Mucosa of stomach (tissue), 1 donor: ENCODE measurements at regions not wholly inside any gene's neighbourhood (a gene's known extent, or its start where the extent isn't known, plus 50 kb on each side); places are given as distances from the start of the nearest gene placed in this dataset.

Experiments used
- H3K27me3 ChIP-seq: one replicate; pipeline ENCODE4 v1.7.0; 2013; ENCODE audit warnings: mild to moderate bottlenecking, low read length; ENCODE audit not compliant: control insufficient read depth, insufficient read depth
- H3K36me3 ChIP-seq: one replicate; pipeline ENCODE4 v1.7.0; 2013; ENCODE audit warnings: low read length; ENCODE audit not compliant: control insufficient read depth, insufficient read depth
- H3K4me1 ChIP-seq: one replicate; pipeline ENCODE4 v1.7.0; 2013; ENCODE audit warnings: mild to moderate bottlenecking, low read length; ENCODE audit not compliant: control insufficient read depth, insufficient read depth
- H3K4me3 ChIP-seq: one replicate; pipeline ENCODE4 v1.7.0; 2013; ENCODE audit warnings: low read length
- H3K9ac ChIP-seq: one replicate; pipeline ENCODE4 v1.7.0; 2013; ENCODE audit warnings: mild to moderate bottlenecking, low read length, moderate library complexity
- H3K9me3 ChIP-seq: one replicate; pipeline ENCODE4 v1.7.0; 2013; ENCODE audit warnings: mild to moderate bottlenecking, low read length, moderate library complexity; ENCODE audit not compliant: control insufficient read depth
- donor health status: Pancreatic carcinoma.

DNA sequence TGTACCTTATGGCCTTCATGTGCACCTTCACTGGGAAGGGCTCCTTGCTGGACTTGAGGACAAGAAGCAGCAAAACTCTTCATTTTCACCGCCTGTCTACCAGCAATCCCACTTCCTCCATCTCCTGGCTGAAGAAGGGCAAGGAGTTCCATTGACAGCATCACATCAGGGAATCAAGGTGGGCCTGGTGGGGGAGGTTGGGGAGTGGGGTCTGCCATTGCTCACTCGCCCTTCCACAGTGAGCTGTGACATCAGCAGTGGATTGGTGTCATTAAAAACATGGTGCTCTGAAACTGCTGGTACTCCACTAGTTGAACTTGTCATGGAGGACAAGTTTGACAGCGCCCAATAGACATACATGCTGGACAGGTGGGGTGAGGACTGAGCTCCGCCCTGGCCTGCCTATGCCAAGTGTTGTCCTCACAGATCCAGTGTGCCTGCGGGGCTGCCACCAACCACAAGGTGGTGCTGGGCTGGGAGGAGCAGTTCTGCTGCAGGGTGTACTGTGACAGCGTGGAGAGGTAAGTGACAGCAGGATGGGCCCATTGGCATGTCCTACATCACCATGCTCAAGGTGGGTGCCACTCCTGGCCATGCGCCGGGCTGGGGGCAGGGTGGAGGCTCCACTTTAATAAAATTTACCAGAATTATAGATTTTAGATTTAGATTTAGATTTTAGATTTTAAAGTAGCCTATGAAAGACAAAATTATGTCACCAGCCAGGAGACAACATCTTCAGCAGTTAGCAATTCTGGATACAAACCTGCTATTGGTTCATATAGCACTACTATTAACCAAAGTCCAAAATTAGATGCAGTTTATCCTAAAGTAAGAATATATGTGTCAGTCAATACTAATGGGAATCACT is 1729.1 kb downstream of the TP53TG3F start:
- Histone ChIP-seq H3K9ac (no peak overlapping the region), H3K4me1 (no peaks in the 10 kb centered on the region), H3K9me3 (no peaks in the 10 kb centered on the region), H3K36me3 (no peaks in the 10 kb centered on the region), H3K27me3 (no peaks in the 10 kb centered on the region), H3K4me3 (no peak overlapping the region)

DNA sequence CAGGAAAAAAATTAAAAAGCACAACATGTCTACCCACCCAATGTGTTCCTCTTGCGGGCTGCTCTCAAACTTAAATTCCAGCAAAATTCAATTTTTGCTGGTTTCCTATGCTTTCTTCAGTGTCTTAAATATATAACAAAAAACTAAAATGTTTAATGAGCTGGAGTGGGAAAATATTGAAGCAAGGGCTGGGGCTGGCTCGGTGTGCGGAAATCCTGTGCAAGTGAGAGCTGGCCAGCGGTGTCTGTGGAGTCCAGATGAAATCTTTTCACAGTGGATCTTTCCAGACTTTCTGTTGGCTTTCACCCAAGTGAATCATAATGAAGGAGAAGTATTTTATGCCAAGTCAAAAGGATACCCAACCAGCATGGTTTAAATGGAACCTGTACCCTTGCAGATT is 1733.6 kb downstream of the TP53TG3F start:
- H3K4me3 ChIP-seq = no peak overlapping the region
- H3K9ac ChIP-seq = no peak overlapping the region
- no peaks in the 10 kb centered on the region for H3K4me1 ChIP-seq
- H3K36me3 ChIP-seq = no peaks in the 10 kb centered on the region
- H3K27me3 ChIP-seq = no peaks in the 10 kb centered on the region
- H3K9me3 ChIP-seq = no peaks in the 10 kb centered on the region

- no peaks in the 10 kb centered on the region for H3K27me3 ChIP-seq
Measured at GRCh38 chr16:35193956-35194355, 1734.5 kb downstream of the TP53TG3F start.

GRCh38 chr16:35194681-35195080 is 1735.3 kb downstream of the TP53TG3F start:
- Histone ChIP-seq H3K36me3 (no peaks in the 10 kb centered on the region), H3K4me1 (no peaks in the 10 kb centered on the region), H3K27me3 (no peaks in the 10 kb centered on the region), H3K4me3 (no peak overlapping the region), H3K9me3 (no peaks in the 10 kb centered on the region), H3K9ac (no peak overlapping the region)

More at GRCh38 chr16:35193956-35194355, 1734.5 kb downstream of the TP53TG3F start:
- H3K4me1 ChIP-seq = no peaks in the 10 kb centered on the region
- H3K36me3 ChIP-seq = no peaks in the 10 kb centered on the region
- no peak overlapping the region for H3K4me3 ChIP-seq
- no peak overlapping the region for H3K9ac ChIP-seq
- H3K9me3 ChIP-seq = no peaks in the 10 kb centered on the region

- no peaks in the 10 kb centered on the region for H3K4me1 ChIP-seq
- H3K27me3 ChIP-seq = no peaks in the 10 kb centered on the region
- no peaks in the 10 kb centered on the region for H3K9me3 ChIP-seq
- no peak overlapping the region for H3K9ac ChIP-seq
- no peak overlapping the region for H3K4me3 ChIP-seq
- H3K36me3 ChIP-seq = no peaks in the 10 kb centered on the region
Measured at GRCh38 chr16:35195173-35195863, 1735.9 kb downstream of the TP53TG3F start.

- Histone ChIP-seq H3K4me1 (no peaks in the 10 kb centered on the region), H3K36me3 (no peaks in the 10 kb centered on the region), H3K9ac (no peak overlapping the region), H3K9me3 (no peaks in the 10 kb centered on the region), H3K4me3 (no peak overlapping the region), H3K27me3 (no peaks in the 10 kb centered on the region)
Measured at GRCh38 chr16:35195864-35196216, 1736.4 kb downstream of the TP53TG3F start.

DNA sequence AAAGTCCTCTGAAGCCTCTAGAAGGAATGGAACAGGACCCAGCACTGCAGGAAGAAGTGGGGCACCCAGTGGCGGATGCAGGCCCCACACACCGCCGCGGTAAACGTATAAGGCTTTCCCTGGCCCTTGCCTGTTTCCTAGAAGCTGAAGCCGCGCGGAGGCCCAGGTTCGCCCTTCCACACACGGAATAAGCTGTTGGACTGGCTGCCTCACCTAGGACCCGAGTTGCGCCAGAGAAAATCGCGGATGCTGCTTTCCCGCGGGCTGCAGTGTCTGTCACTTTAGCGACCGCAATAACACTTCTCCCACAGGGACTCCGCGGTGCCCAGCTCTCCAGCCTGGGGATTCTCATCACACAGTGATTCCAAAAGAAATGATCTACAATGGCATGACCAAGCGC is 1736.9 kb downstream of the TP53TG3F start:
- no peaks in the 10 kb centered on the region for H3K36me3 ChIP-seq
- no peak overlapping the region for H3K4me3 ChIP-seq
- H3K4me1 ChIP-seq = no peaks in the 10 kb centered on the region
- no peaks in the 10 kb centered on the region for H3K27me3 ChIP-seq
- no peaks in the 10 kb centered on the region for H3K9me3 ChIP-seq
- no peak overlapping the region for H3K9ac ChIP-seq

DNA sequence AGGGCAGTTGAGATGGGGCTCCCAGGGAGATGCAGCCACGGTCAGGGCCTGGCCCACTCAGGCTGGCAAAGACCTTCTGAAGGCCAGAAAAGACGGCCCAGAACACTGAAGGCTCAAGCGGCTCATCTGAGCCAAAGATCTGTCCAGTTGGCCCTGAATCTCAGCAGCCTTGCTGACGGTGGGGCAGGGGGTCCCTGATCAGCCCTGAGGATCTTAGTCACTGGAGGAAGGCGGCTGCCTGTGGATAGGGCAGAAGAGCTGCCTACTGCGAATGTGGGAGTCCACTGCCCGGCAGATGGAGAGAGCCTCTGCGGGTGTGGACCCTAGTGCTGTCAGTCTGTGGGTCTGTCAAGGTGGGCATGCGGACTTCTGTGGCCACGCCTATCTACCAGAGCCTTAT is 1738.2 kb downstream of the TP53TG3F start:
- Histone ChIP-seq H3K36me3 (no peaks in the 10 kb centered on the region), H3K9me3 (no peaks in the 10 kb centered on the region), H3K4me1 (no peaks in the 10 kb centered on the region), H3K9ac (no peak overlapping the region), H3K27me3 (no peaks in the 10 kb centered on the region), H3K4me3 (no peak overlapping the region)

- H3K27me3 ChIP-seq = no peaks in the 10 kb centered on the region
- no peaks in the 10 kb centered on the region for H3K36me3 ChIP-seq
- no peaks in the 10 kb centered on the region for H3K9me3 ChIP-seq
- H3K4me3 ChIP-seq = no peak overlapping the region
- no peak overlapping the region for H3K9ac ChIP-seq
- no peaks in the 10 kb centered on the region for H3K4me1 ChIP-seq
Measured at GRCh38 chr16:35198223-35199199, 1739.1 kb downstream of the TP53TG3F start.

DNA sequence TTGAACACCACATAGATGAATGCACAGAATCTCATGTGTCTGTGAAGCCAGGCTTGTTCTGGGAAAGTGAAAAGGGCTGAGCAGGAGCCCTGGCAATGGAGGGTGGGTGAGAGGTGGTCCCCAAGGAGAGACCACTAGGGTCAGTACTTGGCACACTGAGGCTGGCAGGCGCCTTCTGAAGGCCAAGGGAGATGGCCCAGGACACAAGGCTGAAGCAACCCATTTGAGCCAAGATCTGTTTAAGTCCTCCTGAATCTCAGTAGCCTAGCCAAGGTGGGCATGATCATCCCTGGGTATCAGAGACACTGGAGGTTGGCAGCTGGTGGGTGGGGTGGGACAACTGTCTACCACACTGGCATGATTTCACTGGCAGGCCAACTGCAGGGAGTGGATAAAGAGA is 1741.2 kb downstream of the TP53TG3F start:
- Histone ChIP-seq H3K36me3 (no peaks in the 10 kb centered on the region), H3K9me3 (no peaks in the 10 kb centered on the region), H3K4me3 (no peak overlapping the region), H3K4me1 (no peaks in the 10 kb centered on the region), H3K9ac (no peak overlapping the region), H3K27me3 (no peaks in the 10 kb centered on the region)

DNA sequence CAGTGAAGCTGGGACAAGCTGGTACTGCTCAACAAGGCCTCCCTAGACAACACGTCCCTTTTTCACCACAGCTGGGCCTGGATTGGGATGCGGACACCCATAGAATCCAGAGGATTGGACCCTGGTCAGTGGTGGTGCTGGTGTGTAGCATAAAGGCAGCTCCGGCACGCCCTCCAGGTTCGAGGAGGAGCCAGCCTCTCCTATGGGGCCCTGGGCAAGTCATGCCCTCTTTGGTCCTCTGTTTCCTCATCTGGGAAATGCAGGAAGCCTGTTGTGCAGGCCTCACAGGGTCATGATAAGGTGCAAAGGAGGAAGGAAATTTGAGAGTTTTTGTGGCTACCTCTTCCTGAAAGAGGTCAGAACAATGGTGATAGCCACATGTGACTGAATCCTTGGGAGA is 1741.7 kb downstream of the TP53TG3F start:
- Histone ChIP-seq H3K36me3 (no peaks in the 10 kb centered on the region), H3K4me3 (no peak overlapping the region), H3K9me3 (no peaks in the 10 kb centered on the region), H3K9ac (no peak overlapping the region), H3K4me1 (no peaks in the 10 kb centered on the region), H3K27me3 (no peaks in the 10 kb centered on the region)

GRCh38 chr16:35203636-35204035 is 1744.2 kb downstream of the TP53TG3F start:
- Histone ChIP-seq H3K36me3 (no peaks in the 10 kb centered on the region), H3K27me3 (no peaks in the 10 kb centered on the region), H3K9me3 (no peaks in the 10 kb centered on the region), H3K9ac (no peak overlapping the region), H3K4me3 (no peak overlapping the region), H3K4me1 (no peaks in the 10 kb centered on the region)
